ENCODE measurements at regions not wholly inside any gene's neighbourhood (a gene's known extent, or its start where the extent isn't known, plus 50 kb on each side); places are given as distances from the start of the nearest gene placed in this dataset.

GRCh38 chr4:89172865-89173264 is 61.5 kb downstream of the TIGD2 start:
- TF ChIP-seq CTCF (conservative IDR thresholded peaks at IDR 0.05; ENCODE audit: low read length) (no peak), EZH2phosphoT487 (IDR thresholded peaks at IDR 0.05; ENCODE audit: borderline replicate concordance, low read depth, low read length) (no peak)
